GM19467 (cell line): ENCODE measurements at regions not wholly inside any gene's neighbourhood (a gene's known extent, or its start where the extent isn't known, plus 50 kb on each side); places are given as distances from the start of the nearest gene placed in this dataset.
"Not testable (repeated sequence)": the region's sequence is repeated elsewhere in the genome, so short reads cannot be mapped to it uniquely, and the experiment has no call there.

Experiments used
- ATAC-seq: cut with Tn5 transposase; IDR thresholded peaks from one replicate; pipeline ENCODE4 v1.9.1; 2021; ENCODE audit warnings: mild to moderate bottlenecking, moderate library complexity; ENCODE audit not compliant: unreplicated experiment

GRCh38 chr11:41519696-41520095, 60.2 kb upstream of the LRRC4C start:
- ATAC-seq, result no peak

- no peak for ATAC-seq
Measured at GRCh38 chr11:41522391-41522790, 62.9 kb upstream of the LRRC4C start.

GRCh38 chr11:41522899-41523672, 63.6 kb upstream of the LRRC4C start:
- ATAC-seq, result no peak

GRCh38 chr11:41527530-41527929, 68.1 kb upstream of the LRRC4C start:
- no peak for ATAC-seq

- ATAC-seq, result no peak
Measured at GRCh38 chr11:41532413-41532812, 73.0 kb upstream of the LRRC4C start.

- no peak for ATAC-seq
Measured at GRCh38 chr11:41533761-41534160, 74.3 kb upstream of the LRRC4C start.

GRCh38 chr11:41534391-41534790, 74.9 kb upstream of the LRRC4C start:
- ATAC-seq, result no peak

- no peak for ATAC-seq
Measured at GRCh38 chr11:41534861-41535260, 75.4 kb upstream of the LRRC4C start.

- ATAC-seq, result no peak
Measured at GRCh38 chr11:41536021-41536568, 76.6 kb upstream of the LRRC4C start.

GRCh38 chr11:41544902-41545301, 85.5 kb upstream of the LRRC4C start:
- not testable (repeated sequence) for ATAC-seq

- ATAC-seq, result no peak
Measured at GRCh38 chr11:41578421-41579051, 119.1 kb upstream of the LRRC4C start.

GRCh38 chr11:41579546-41579945, 120.1 kb upstream of the LRRC4C start:
- no peak for ATAC-seq

GRCh38 chr11:41609511-41609910, 150.1 kb upstream of the LRRC4C start:
- no peak for ATAC-seq

- no peak for ATAC-seq
Measured at GRCh38 chr11:41612415-41612814, 153.0 kb upstream of the LRRC4C start.

GRCh38 chr11:41613326-41613725, 153.9 kb upstream of the LRRC4C start:
- ATAC-seq, result no peak

- no peak for ATAC-seq
Measured at GRCh38 chr11:41622707-41623359, 163.4 kb upstream of the LRRC4C start.

GRCh38 chr11:41659985-41660384, 200.5 kb upstream of the LRRC4C start:
- ATAC-seq, result no peak

GRCh38 chr11:41660585-41660984, 201.1 kb upstream of the LRRC4C start:
- no peak for ATAC-seq

- ATAC-seq, result no peak
Measured at GRCh38 chr11:41665441-41666360, 206.2 kb upstream of the LRRC4C start.

- ATAC-seq, result no peak
Measured at GRCh38 chr11:41666951-41667653, 207.7 kb upstream of the LRRC4C start.
